Memory B cell (primary cell): ENCODE measurements at regions not wholly inside any gene's neighbourhood (a gene's known extent, or its start where the extent isn't known, plus 50 kb on each side); places are given as distances from the start of the nearest gene placed in this dataset.
"Not testable (repeated sequence)": the region's sequence is repeated elsewhere in the genome, so short reads cannot be mapped to it uniquely, and the experiment has no call there.

Source experiments
- ATAC-seq: fragments of 150-1000 bp; cut with Tn5 transposase; 2 replicates; pipeline ENCODE4 v1.10.0; 2021; ENCODE audit warnings: low read depth, mild to moderate bottlenecking, moderate library complexity
- DNase-seq, 2 donors: peaks; one replicate each; pipeline ENCODE4 v3.0.0; 2022; ENCODE audit warnings: low spot score in 2 of 2
- H3K27ac Mint-ChIP-seq: one replicate; pipeline ENCODE4 v1.8.0; 2022; ENCODE audit warnings: mild to moderate bottlenecking, moderate library complexity, mixed read lengths
- H3K27me3 Mint-ChIP-seq: one replicate; pipeline ENCODE4 v1.8.0; 2022; ENCODE audit warnings: mixed read lengths
- H3K36me3 Mint-ChIP-seq: one replicate; pipeline ENCODE4 v1.8.0; 2022; ENCODE audit warnings: mild to moderate bottlenecking, mixed read lengths
- H3K4me1 Mint-ChIP-seq: one replicate; pipeline ENCODE4 v1.8.0; 2022; ENCODE audit warnings: mixed read lengths
- H3K4me3 Mint-ChIP-seq: one replicate; pipeline ENCODE4 v1.8.0; 2022; ENCODE audit warnings: mild to moderate bottlenecking, moderate library complexity, mixed read lengths
- H3K9me3 Mint-ChIP-seq: one replicate; pipeline ENCODE4 v1.8.0; 2022; ENCODE audit warnings: mixed read lengths

DNA sequence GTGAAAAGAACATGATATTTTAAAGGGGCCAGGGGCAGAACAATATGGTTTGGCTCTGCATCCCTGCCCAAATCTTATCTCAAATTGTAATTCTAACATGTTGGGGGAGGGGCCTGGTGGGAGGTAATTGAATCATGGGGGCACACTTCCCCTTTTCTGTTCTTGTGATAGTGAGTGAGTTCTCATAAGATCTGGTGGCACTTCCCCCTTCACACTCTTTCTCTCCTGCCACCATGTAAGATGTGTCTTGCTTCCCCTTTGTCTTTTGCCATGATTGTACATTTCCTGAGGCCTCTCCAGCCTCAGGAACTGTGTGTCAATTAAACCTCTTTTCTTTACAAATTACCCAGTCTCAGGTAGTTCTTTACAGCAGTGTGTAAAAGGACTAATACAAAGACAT, 177.1 kb upstream of the ZNF322 start:
- not testable (repeated sequence) for H3K4me1 Mint-ChIP-seq, DNase-seq, H3K27me3 Mint-ChIP-seq, H3K4me3 Mint-ChIP-seq, H3K27ac Mint-ChIP-seq, H3K36me3 Mint-ChIP-seq, H3K9me3 Mint-ChIP-seq
- ATAC-seq = peak; percentile 49

DNA sequence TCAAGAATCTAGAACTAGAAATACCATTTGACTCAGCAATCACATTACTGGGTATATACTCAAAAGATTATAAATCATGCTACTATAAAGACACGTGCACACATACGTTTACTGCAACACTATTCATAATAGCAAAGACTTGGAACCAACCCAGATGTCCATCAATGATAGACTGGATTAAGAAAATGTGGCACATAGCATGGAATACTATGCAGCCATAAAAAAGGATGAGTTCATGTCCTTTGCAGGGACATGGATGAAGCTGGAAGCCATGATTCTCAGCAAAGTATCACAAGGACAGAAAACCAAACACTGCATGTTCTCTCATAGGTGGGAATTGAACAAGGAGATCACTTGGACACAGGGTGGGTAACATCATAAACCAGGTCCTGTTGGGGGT, 185.3 kb upstream of the ZNF322 start:
- not testable (repeated sequence) for H3K9me3 Mint-ChIP-seq, H3K27me3 Mint-ChIP-seq, ATAC-seq, H3K27ac Mint-ChIP-seq, H3K36me3 Mint-ChIP-seq, H3K4me3 Mint-ChIP-seq, H3K4me1 Mint-ChIP-seq, DNase-seq

DNA sequence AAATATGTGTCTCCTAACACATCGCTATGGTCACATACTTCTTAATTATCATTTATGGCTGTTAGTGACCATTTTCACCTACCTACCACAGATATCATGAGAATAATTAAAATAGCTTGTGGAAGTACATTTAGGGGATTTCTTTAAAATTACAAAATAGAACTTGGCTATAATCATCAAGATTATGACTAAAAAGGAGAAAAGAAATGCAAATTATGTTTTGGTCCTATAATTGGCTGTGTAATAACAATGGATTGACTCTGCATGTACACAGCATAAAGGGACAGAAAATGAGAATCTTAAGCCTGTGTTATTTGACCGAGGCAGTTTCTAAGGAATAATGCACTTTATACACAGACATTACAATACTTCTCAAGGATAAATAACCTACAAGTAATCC, 197.7 kb upstream of the ZNF322 start:
- not testable (repeated sequence) for ATAC-seq

DNA sequence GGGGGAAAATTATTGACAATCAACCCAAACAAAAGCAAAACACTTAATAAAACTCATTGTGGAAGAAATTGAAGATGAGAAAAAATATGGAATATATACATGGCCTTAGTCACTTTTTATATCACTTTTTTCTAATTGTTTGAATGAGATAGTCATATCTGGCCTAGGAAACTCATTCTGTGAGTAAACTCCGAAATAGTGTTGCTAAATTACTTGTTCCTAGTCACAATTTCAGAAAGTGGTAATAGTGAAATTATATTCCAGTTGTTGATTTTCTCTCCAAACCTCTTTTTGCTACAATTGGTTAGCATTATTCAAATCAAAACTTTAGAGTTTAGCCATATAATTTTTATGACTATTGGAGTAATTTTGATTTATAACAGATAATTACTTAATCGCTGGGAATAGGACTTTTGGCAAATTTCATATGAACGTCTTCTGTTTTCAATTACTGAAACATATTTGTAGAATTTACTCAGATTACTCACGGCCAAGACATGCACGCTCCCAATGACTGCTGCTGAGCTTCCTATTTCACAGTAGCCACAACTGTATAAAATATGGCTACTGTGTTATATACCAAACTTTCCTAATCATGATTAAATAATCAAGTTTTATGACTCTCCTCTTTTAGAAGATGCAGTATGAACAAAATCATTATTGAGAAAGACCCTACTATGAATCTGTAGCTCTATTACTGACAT, 199.7 kb upstream of the ZNF322 start:
- H3K9me3 Mint-ChIP-seq, H3K36me3 Mint-ChIP-seq, H3K27me3 Mint-ChIP-seq, H3K27ac Mint-ChIP-seq, ATAC-seq, DNase-seq, H3K4me1 Mint-ChIP-seq, H3K4me3 Mint-ChIP-seq: not testable (repeated sequence)

More for the DNA sequence above, 197.7 kb upstream of the ZNF322 start:
- not testable (repeated sequence) for H3K4me1 Mint-ChIP-seq, H3K36me3 Mint-ChIP-seq, DNase-seq, H3K27me3 Mint-ChIP-seq, H3K4me3 Mint-ChIP-seq, H3K9me3 Mint-ChIP-seq, H3K27ac Mint-ChIP-seq

DNA sequence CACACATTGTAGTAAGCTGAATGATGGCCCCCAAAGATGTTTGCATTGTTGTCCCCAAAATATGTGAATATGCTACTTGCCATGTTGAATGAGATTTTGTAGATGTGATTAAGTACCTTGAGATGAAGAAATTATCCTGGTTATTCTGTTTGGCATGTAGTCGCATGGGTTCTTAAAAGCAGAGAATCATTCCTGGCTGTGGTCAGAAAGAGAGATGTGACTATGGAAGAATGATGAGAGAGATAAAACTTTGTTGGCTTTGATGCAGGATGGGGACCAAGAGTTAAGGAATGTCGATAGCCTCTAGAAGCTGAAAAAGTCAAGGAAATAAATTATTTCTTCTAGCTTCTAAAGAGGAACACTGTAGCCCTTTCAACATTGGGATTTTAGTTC, 200.2 kb upstream of the ZNF322 start:
- not testable (repeated sequence) for ATAC-seq, H3K36me3 Mint-ChIP-seq, H3K9me3 Mint-ChIP-seq, H3K27me3 Mint-ChIP-seq, DNase-seq, H3K4me3 Mint-ChIP-seq, H3K4me1 Mint-ChIP-seq, H3K27ac Mint-ChIP-seq

DNA sequence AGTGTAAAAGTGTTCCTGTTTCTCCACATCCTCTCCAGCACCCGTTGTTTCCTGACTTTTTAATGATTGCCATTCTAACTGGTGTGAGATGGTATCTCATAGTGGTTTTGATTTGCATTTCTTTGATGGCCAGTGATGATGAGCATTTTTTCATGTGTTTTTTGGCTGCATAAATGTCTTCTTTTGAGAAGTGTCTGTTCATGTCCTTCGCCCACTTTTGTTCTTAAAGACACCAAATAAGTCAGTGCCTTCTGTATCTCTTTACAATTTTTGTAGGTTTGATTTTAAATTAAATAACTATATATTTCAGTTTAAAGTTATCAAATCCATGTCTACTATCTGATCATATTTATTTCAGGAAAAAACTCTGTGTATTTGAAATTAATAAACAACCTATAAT, 202.4 kb upstream of the ZNF322 start:
- not testable (repeated sequence) for DNase-seq, H3K36me3 Mint-ChIP-seq, H3K9me3 Mint-ChIP-seq, H3K27ac Mint-ChIP-seq, H3K4me3 Mint-ChIP-seq, H3K27me3 Mint-ChIP-seq, ATAC-seq, H3K4me1 Mint-ChIP-seq

DNA sequence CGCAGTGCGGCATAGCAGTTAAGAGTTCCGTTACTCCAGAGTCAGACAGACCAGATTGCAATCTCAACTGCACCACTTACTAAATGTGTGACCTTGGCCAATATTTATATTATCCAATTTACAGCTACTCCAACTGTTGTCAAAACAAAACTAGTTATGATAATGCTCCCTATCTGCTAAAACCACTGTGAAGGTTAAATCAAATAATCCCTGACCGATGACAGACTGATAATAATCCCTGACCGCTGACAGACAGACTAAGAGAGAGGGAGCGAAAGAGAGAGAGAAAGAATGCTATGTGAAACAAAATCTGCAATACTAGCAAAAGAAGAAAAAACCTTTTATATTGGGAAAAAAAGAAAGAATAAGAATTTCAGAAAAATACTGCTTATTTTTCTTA, 204.1 kb upstream of the ZNF322 start:
- H3K27ac Mint-ChIP-seq, DNase-seq, H3K4me1 Mint-ChIP-seq, H3K9me3 Mint-ChIP-seq, H3K4me3 Mint-ChIP-seq, ATAC-seq, H3K36me3 Mint-ChIP-seq, H3K27me3 Mint-ChIP-seq: not testable (repeated sequence)

DNA sequence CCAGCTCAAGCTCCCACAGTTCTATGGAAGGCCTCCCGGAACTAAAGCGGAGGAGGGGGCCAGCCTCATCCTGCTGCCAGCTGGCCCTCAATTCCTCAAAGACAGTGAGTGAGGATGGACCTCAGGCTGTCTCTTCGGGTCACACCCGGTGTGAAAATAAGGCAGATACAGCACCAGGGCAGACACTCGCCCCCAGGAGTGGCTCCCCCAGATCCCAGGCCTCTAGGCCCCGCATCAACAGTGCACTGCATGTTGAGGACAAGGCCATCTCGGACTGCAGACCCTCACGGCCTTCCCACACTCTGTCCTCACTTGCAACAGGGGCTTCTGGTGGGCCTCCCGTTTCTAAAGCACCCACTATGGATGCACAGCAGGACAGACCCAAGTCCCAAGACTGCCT, 239.2 kb upstream of the ZNF322 start:
- ATAC-seq, DNase-seq, H3K4me3 Mint-ChIP-seq: not testable (repeated sequence)

DNA sequence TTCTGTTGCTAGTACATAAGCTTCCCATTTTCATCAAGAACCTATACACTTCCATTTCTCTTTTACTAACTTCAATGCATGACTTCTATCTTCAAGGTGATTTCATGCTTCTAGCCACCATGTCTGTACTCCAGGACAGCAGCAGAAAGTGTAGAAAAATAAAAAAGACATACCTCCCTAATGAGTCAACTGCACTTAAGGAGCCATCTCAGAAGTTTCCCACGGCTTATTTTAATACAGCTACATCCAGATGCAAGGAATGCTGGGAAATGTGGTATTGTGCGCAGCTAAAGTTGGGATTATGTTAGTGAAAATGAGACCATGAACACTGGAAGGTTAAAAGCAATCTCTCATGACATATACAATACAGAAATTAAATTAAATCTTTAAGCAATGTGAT, 264.7 kb upstream of the ZNF322 start:
- not testable (repeated sequence) for H3K4me1 Mint-ChIP-seq, DNase-seq, H3K27ac Mint-ChIP-seq, ATAC-seq, H3K36me3 Mint-ChIP-seq, H3K9me3 Mint-ChIP-seq, H3K27me3 Mint-ChIP-seq, H3K4me3 Mint-ChIP-seq

More for the DNA sequence above, 239.2 kb upstream of the ZNF322 start:
- H3K27ac Mint-ChIP-seq, H3K36me3 Mint-ChIP-seq, H3K27me3 Mint-ChIP-seq, H3K9me3 Mint-ChIP-seq, H3K4me1 Mint-ChIP-seq: not testable (repeated sequence)

DNA sequence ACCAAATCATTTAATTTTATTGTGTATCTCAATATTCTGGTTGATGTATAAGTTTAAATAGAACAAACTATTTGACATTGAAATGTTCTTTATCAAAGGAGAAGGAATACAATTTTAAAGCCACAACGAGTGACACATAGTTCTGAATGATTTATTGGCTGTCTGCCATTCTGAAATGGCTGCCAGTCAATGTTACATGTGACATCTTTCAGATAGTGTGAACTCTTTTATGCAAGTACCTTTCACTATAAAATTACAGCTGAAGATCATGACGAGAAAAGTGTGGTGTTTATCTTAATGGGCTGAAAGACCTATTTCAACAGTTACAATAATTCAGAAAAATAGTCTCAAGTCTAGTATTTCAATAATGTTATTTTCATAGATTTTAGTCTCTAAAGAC, 268.6 kb upstream of the ZNF322 start:
- not testable (repeated sequence) for ATAC-seq, H3K9me3 Mint-ChIP-seq, H3K27me3 Mint-ChIP-seq, H3K27ac Mint-ChIP-seq, DNase-seq, H3K4me3 Mint-ChIP-seq, H3K36me3 Mint-ChIP-seq, H3K4me1 Mint-ChIP-seq

DNA sequence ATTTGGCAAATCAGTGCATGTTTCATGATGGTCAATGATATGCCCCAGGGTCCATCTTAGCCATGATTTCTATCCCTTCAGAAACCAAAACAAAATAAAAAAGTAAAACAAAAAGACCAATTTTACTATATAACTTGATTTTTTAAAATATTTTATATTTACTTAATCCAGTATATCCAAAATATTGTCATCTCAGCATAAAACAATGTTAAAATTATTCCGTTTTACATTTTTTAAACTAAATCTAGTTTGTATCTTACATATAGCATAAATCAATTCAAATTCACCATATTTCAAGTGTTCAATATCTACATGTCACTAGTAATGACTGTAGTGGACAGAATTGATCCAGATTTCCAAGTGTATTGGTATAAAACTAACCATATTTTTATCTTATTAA, 277.7 kb upstream of the ZNF322 start:
- not testable (repeated sequence) for H3K9me3 Mint-ChIP-seq, DNase-seq, H3K4me1 Mint-ChIP-seq, ATAC-seq, H3K27ac Mint-ChIP-seq, H3K4me3 Mint-ChIP-seq, H3K36me3 Mint-ChIP-seq, H3K27me3 Mint-ChIP-seq

DNA sequence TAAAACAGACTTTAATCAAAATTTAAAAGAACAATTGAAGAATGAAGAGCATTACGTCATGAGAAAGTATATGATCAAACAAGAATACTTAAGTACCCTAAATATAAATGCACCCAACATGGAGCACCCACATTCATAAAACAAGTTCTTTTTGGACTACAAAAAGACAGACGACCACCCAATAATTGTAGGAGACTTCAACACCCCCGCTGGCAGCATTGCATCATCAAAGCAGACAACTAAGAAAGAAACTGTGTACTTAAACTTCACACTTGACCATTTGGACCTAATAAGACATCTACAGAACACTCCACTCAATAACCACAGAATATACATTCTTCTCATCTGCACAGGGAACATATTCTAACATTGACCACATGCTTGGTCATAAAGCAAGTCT, 291.7 kb upstream of the ZNF322 start:
- H3K4me1 Mint-ChIP-seq, H3K4me3 Mint-ChIP-seq, H3K27me3 Mint-ChIP-seq, H3K36me3 Mint-ChIP-seq, H3K27ac Mint-ChIP-seq, H3K9me3 Mint-ChIP-seq, DNase-seq, ATAC-seq: not testable (repeated sequence)

DNA sequence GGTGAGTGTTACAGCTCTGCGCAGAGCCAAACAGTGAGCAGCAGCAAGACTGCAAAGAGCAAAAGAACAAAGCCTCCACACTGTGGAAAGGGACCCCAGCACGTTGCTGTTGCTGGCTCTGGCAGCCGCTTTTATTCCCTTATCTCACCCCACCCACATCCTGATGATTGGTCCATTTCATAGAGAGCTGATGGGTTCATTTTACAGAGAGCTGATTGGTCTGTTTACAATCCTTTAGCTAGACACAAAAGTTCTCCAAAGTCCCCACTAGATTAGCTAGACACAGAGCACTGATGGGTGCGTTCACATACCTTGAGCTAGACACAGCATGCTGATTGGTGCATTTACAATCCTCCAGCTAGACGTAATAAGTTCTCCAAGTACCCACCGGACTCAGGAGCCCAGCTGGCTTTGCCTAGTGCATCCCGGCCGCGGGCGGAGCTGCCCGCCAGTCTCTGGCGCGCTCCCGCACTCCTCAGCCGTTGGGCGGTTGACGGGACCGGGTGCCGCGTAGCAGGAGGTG, 291.4 kb upstream of the PRSS16 start:
- H3K27me3 Mint-ChIP-seq, H3K36me3 Mint-ChIP-seq, H3K9me3 Mint-ChIP-seq, H3K4me1 Mint-ChIP-seq: not testable (repeated sequence)
- Mint-ChIP-seq H3K27ac (peak overlapping the region; percentile 62), H3K4me3 (peak overlapping the region; percentile 80)
- peak; percentile 58 for ATAC-seq
- DNase-seq = peak in 1 of 2 donors; percentile 35

DNA sequence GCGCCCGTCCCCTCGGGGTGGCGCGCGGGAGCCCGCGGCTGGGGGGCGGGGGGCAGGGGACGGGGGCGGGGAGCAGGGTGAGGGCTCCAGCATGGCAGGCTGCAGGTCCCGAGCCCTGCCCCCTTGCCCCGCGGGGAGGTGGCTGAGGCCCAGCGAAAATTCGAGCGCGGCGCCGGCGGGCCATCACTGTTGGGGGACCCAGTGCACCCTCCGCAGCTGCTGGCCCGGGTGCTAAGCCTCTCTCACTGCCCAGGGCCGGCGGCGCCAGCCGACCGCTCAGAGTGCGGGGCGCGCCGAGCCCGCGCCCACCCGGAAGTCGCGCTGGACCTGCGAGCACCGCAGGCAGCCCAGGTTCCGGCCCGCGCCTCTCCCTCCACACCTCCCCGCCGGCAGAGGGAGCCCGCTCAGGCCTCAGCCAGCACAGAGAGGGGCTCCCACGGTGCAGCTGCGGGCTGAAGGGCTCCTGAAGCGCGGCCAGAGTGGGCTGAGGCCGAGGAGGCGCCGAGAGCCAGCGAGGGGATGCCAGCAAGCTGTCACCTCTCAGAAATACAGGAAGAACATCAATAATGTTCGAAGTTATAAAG, 290.8 kb upstream of the PRSS16 start:
- H3K4me1 Mint-ChIP-seq, H3K36me3 Mint-ChIP-seq, H3K9me3 Mint-ChIP-seq, H3K27me3 Mint-ChIP-seq: not testable (repeated sequence)
- peak overlapping the region; percentile 62 for H3K27ac Mint-ChIP-seq
- peak overlapping the region; percentile 88 for H3K4me3 Mint-ChIP-seq
- DNase-seq (peak; percentile 78 to 89), ATAC-seq (peak; percentile 82)
